Loucy (cell line): ENCODE measurements at regions not wholly inside any gene's neighbourhood (a gene's known extent, or its start where the extent isn't known, plus 50 kb on each side); places are given as distances from the start of the nearest gene placed in this dataset.

Experiments
- EZH2phosphoT487 ChIP-seq: fragments of 200-600 bp; IDR thresholded peaks from 2 replicates; pipeline ENCODE4 v1.6.1; 2018; ENCODE audit warnings: antibody characterized with exemption, mild to moderate bottlenecking, moderate library complexity, borderline replicate concordance
- TF ChIP-seq, protein P1 (sequence below): fragments of 200-600 bp; sonication (generic); conservative IDR thresholded peaks from 2 replicates; pipeline ENCODE4 v1.5.1; 2014; ENCODE audit warnings: mild to moderate bottlenecking, antibody characterized with exemption, low read length

DNA sequence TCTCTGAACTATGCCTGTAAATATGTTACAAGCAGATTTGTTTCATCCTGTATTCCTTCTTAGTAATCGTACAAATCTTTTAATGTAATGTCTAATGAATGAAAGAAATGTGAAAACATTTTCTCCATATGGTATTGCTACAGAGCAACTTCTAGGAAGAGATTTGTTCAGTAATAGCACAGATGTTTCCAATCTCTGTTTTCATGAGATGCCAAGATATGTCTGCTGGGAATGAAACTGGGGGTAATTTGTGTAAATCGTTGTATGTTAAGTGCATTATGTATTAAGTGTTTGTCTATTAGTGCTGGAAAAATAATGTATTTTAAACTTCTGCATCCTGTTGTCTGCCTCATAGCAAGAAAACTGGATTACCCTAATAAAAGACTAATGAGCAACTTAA is 722.2 kb upstream of the EYS start:
- TF ChIP-seq, protein P1, sequence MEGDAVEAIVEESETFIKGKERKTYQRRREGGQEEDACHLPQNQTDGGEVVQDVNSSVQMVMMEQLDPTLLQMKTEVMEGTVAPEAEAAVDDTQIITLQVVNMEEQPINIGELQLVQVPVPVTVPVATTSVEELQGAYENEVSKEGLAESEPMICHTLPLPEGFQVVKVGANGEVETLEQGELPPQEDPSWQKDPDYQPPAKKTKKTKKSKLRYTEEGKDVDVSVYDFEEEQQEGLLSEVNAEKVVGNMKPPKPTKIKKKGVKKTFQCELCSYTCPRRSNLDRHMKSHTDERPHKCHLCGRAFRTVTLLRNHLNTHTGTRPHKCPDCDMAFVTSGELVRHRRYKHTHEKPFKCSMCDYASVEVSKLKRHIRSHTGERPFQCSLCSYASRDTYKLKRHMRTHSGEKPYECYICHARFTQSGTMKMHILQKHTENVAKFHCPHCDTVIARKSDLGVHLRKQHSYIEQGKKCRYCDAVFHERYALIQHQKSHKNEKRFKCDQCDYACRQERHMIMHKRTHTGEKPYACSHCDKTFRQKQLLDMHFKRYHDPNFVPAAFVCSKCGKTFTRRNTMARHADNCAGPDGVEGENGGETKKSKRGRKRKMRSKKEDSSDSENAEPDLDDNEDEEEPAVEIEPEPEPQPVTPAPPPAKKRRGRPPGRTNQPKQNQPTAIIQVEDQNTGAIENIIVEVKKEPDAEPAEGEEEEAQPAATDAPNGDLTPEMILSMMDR: no peak
- no peak for TF ChIP-seq EZH2phosphoT487
